ENCODE measurements at regions not wholly inside any gene's neighbourhood (a gene's known extent, or its start where the extent isn't known, plus 50 kb on each side); places are given as distances from the start of the nearest gene placed in this dataset.

DNA sequence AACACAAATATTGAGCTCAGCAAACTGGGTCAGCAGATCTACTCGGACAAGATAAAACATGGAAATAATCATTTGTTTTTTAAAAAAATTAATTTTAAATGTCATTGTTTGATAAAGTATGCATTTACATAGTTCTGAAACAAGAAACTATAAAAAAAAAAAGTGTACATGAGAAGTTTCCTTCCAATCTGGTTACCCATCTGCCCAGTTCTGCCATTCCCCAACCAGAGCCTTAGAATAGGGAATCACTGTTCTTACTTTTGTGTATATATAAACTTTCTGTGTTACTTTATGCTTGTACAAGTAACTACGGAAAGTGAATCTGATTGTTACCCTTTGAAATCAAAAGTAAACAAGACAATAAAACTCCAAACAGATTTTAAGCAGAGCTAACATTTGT lies 791.4 kb downstream of the HACE1 start:
- Mint-ChIP-seq H3K27me3 (ENCODE audit: low read depth) (no peaks in the 10 kb centered on the region), H3K36me3 (no peaks in the 10 kb centered on the region), H3K4me3 (no peak overlapping the region), H3K27ac (no peak overlapping the region), H3K4me1 (no peaks in the 10 kb centered on the region), H3K9me3 (peaks cover 4% of the 10 kb centered on the region)
- TF ChIP-seq, protein P1, sequence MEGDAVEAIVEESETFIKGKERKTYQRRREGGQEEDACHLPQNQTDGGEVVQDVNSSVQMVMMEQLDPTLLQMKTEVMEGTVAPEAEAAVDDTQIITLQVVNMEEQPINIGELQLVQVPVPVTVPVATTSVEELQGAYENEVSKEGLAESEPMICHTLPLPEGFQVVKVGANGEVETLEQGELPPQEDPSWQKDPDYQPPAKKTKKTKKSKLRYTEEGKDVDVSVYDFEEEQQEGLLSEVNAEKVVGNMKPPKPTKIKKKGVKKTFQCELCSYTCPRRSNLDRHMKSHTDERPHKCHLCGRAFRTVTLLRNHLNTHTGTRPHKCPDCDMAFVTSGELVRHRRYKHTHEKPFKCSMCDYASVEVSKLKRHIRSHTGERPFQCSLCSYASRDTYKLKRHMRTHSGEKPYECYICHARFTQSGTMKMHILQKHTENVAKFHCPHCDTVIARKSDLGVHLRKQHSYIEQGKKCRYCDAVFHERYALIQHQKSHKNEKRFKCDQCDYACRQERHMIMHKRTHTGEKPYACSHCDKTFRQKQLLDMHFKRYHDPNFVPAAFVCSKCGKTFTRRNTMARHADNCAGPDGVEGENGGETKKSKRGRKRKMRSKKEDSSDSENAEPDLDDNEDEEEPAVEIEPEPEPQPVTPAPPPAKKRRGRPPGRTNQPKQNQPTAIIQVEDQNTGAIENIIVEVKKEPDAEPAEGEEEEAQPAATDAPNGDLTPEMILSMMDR (IDR thresholded peaks at IDR 0.05; ENCODE audit: unreplicated experiment): no peak
- DNase-seq (ENCODE audit: low spot score in 2 of 2, unreplicated experiment in 2 of 2): no peak

DNA sequence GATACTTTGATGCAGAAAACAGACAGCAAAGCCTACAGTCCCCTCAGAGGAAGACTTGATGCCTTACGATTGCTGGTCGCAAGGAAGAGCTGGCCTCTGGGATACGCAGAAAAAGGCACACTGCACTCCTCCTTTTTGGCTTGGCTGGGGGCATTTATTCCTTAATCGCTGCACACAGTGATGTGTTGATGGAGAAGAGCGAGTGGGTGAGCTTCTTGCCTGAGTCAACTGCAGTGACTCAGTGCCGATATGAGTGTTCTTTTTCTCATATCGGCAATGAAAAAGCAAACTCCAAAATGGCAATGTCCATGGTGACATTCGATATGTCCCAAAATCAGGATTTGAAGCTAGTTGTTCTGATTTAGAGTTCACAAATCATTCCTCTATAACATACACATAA lies 794.8 kb downstream of the HACE1 start:
- H3K9me3 Mint-ChIP-seq: peaks cover 9% of the 10 kb centered on the region
- no peak overlapping the region for H3K27ac Mint-ChIP-seq
- no peaks in the 10 kb centered on the region for H3K4me1 Mint-ChIP-seq
- no peak overlapping the region for H3K4me3 Mint-ChIP-seq
- H3K36me3 Mint-ChIP-seq: no peaks in the 10 kb centered on the region
- H3K27me3 Mint-ChIP-seq (ENCODE audit: low read depth): no peaks in the 10 kb centered on the region
- TF ChIP-seq, protein P1 (IDR thresholded peaks at IDR 0.05; ENCODE audit: unreplicated experiment): no peak
- DNase-seq (ENCODE audit: low spot score in 2 of 2, unreplicated experiment in 2 of 2): no peak

DNA sequence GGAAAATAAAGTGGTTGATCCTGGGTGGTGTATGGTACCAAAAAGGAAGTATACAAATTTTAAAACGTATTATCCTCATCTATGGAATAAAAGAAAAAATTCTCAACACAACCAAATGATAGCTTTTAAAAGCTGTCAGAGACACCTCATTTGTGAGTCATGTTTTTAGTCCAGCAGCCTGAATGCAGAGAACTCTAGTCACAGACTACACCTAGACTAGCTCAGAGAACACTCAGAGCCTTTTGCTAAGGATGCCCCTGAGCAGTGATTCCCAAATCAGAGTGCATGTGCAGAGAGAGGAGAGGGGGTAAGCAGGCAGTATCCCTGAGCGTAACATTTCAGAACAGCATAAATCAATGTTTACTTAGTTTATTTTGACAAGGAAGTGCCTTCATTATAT lies 809.3 kb downstream of the HACE1 start:
- Mint-ChIP-seq H3K27me3 (ENCODE audit: low read depth) (no peaks in the 10 kb centered on the region), H3K4me3 (no peak overlapping the region), H3K36me3 (no peaks in the 10 kb centered on the region), H3K27ac (no peak overlapping the region), H3K9me3 (no peaks in the 10 kb centered on the region), H3K4me1 (peaks cover 11% of the 10 kb centered on the region)
- TF ChIP-seq, protein P1 (IDR thresholded peaks at IDR 0.05; ENCODE audit: unreplicated experiment): no peak
- DNase-seq (ENCODE audit: low spot score in 2 of 2, unreplicated experiment in 2 of 2): no peak

DNA sequence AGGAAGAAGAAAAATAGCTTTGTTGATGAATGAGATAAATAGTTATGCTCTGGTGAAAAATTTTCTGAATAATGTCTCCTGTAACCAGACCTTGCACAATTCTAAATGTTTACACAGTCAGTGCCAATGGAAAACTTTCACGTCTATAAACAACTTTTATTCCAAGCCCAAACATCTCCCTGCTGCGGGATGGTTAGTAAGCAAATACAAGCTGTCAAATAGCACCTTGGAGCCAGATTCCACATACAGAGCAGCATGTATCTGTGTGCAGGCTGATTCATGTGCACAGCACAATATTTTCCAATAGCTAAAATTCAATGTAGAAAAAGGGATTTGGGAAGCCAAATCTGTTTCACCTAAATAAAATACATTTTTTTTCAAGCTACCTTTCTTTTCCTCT lies 813.3 kb downstream of the HACE1 start:
- Mint-ChIP-seq H3K27me3 (ENCODE audit: low read depth) (no peaks in the 10 kb centered on the region), H3K36me3 (no peaks in the 10 kb centered on the region), H3K27ac (no peak overlapping the region), H3K9me3 (peaks cover 7% of the 10 kb centered on the region), H3K4me3 (no peak overlapping the region), H3K4me1 (peaks cover 5% of the 10 kb centered on the region)
- DNase-seq (ENCODE audit: low spot score in 2 of 2, unreplicated experiment in 2 of 2): no peak
- TF ChIP-seq, protein P1 (IDR thresholded peaks at IDR 0.05; ENCODE audit: unreplicated experiment): no peak

DNA sequence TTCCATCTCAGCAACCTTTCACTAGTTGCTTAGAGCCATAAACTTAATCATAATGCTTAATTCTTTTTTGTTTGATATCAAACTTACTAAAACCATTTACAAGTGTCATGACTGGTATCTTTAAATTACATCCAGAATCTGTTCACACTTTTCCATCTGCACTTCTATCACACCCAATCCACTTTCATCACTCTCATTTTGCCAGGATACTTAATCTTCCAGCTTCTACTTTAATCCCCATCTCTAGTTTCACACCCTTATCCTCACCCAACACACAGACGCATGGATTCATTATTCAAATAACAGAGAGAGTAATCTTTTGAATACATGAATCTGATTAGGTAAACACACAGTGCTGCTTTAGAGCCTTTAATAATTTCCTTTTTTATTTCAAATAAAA lies 828.4 kb downstream of the HACE1 start:
- Mint-ChIP-seq H3K4me1 (no peaks in the 10 kb centered on the region), H3K4me3 (no peak overlapping the region), H3K9me3 (peaks cover 5% of the 10 kb centered on the region), H3K36me3 (peaks cover 2% of the 10 kb centered on the region), H3K27me3 (ENCODE audit: low read depth) (no peaks in the 10 kb centered on the region), H3K27ac (no peak overlapping the region)
- no peak for DNase-seq (ENCODE audit: low spot score in 2 of 2, unreplicated experiment in 2 of 2)
- TF ChIP-seq, protein P1 (IDR thresholded peaks at IDR 0.05; ENCODE audit: unreplicated experiment): no peak

DNA sequence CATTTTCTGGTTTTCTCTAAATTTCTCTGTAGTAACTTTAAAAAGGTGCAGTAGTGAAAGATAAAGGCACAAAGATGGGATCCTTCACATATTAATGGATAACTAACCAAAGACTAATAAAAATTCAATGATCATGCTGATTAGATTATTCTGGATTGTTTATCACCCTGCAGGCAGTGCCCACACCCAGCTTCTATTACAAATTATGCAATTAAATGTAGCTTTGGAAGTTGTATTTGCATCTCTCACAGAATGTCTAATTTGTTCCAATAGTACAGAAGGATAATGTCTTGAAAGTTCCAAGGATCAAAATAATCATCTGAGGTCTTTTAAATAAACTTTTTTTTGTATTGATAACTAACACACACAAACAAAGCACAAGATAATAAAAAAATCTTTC lies 837.6 kb downstream of the HACE1 start:
- no peak overlapping the region for H3K27ac Mint-ChIP-seq

More for the DNA sequence above, 837.6 kb downstream of the HACE1 start:
- H3K36me3 Mint-ChIP-seq: no peaks in the 10 kb centered on the region
- H3K27me3 Mint-ChIP-seq (ENCODE audit: low read depth): no peaks in the 10 kb centered on the region
- H3K4me1 Mint-ChIP-seq: no peaks in the 10 kb centered on the region
- no peaks in the 10 kb centered on the region for H3K9me3 Mint-ChIP-seq
- TF ChIP-seq, protein P1 (IDR thresholded peaks at IDR 0.05; ENCODE audit: unreplicated experiment): no peak
- no peak for DNase-seq (ENCODE audit: low spot score in 2 of 2, unreplicated experiment in 2 of 2)
- H3K4me3 Mint-ChIP-seq: no peak overlapping the region
